T-cell (primary cell): ENCODE measurements at regions not wholly inside any gene's neighbourhood (a gene's known extent, or its start where the extent isn't known, plus 50 kb on each side); places are given as distances from the start of the nearest gene placed in this dataset.

Source experiments
- ATAC-seq, 4 experiments: fragments of 200-7000 bp in 3 of 4; fragments of 150-1000 bp in 1 of 4; cut with Tn5 transposase; replicated peaks in 1 of 4; 1 replicate in 3 of 4; 2 replicates in 1 of 4; pipeline ENCODE4 v1.10.0; 2021; ENCODE audit warnings: moderate library complexity in 3 of 4, mild to moderate bottlenecking in 2 of 4, moderate number of reproducible peaks in 1 of 4
- CTCF ChIA-PET, 2 donors: fragments of 300-600 bp; sonication (Branson Sonifier 250); formaldehyde crosslinking; loops; one replicate each; lab custom pipeline; 2022; ENCODE audit warnings: antibody characterized with exemption in 2 of 2; lab: Charles Lee
- POLR2A ChIA-PET, 2 donors: fragments of 300-600 bp; sonication (Branson Sonifier 250); formaldehyde crosslinking; loops; one replicate each; lab custom pipeline; 2022; ENCODE audit warnings: antibody characterized with exemption in 2 of 2; lab: Charles Lee
- DNase-seq, 35 experiments: peaks; one replicate each; pipeline versions ENCODE4 v3.0.0 to v3.0.0-alpha.2; 2013 to 2023
- H3K27ac ChIP-seq: one replicate; pipeline ENCODE4 v1.5.1; 2013; ENCODE audit warnings: low read length
- H3K27me3 ChIP-seq, 2 experiments: replicated peaks in 1 of 2; 1 replicate in 1 of 2; 2 replicates in 1 of 2; pipeline versions ENCODE4 v1.6.1 to v1.7.0; 2013; ENCODE audit warnings: low read length in 1 of 2, mixed read lengths in 1 of 2; ENCODE audit not compliant: control insufficient read depth in 2 of 2, insufficient read depth in 2 of 2; ENCODE audit errors: extremely low read depth in 1 of 2
- H3K36me3 ChIP-seq, 2 donors: 1 replicate in 1 of 2; 2 replicates in 1 of 2; pipeline versions ENCODE4 v1.6.1 to v1.7.0; 2013; ENCODE audit warnings: low read length in 1 of 2; ENCODE audit not compliant: control insufficient read depth in 2 of 2, insufficient read depth in 1 of 2; ENCODE audit errors: extremely low read depth in 1 of 2
- H3K4me1 ChIP-seq, 2 experiments: 1 replicate in 1 of 2; 2 replicates in 1 of 2; pipeline versions ENCODE4 v1.6.1 to v1.7.0; 2013; ENCODE audit warnings: low read length in 2 of 2, mixed read lengths in 1 of 2; ENCODE audit not compliant: insufficient read depth in 2 of 2, control insufficient read depth in 1 of 2; ENCODE audit errors: extremely low read depth in 1 of 2
- H3K4me3 ChIP-seq, 2 donors: 1 replicate in 1 of 2; 2 replicates in 1 of 2; pipeline versions ENCODE4 v1.5.1 to v1.7.0; 2013; ENCODE audit warnings: mild to moderate bottlenecking in 2 of 2, low read length in 1 of 2, moderate library complexity in 1 of 2; ENCODE audit not compliant: control insufficient read depth in 1 of 2; ENCODE audit errors: extremely low read depth in 1 of 2
- H3K9me3 ChIP-seq: 2 replicates; pipeline ENCODE4 v1.7.0; 2013
- H3K27ac Mint-ChIP-seq, 2 donors: one replicate each; pipeline ENCODE4 v1.8.0; 2020 to 2021; ENCODE audit warnings: mild to moderate bottlenecking in 2 of 2, mixed read lengths in 2 of 2
- H3K27me3 Mint-ChIP-seq, 2 donors: one replicate each; pipeline ENCODE4 v1.8.0; 2021 to 2022; ENCODE audit warnings: mixed read lengths in 2 of 2
- H3K36me3 Mint-ChIP-seq: one replicate; pipeline ENCODE4 v1.8.0; 2021; ENCODE audit warnings: mixed read lengths
- H3K4me1 Mint-ChIP-seq, 3 donors: one replicate each; pipeline ENCODE4 v1.8.0; 2020 to 2022; ENCODE audit warnings: mixed read lengths in 3 of 3, mild to moderate bottlenecking in 1 of 3
- H3K4me3 Mint-ChIP-seq, 3 donors: one replicate each; pipeline ENCODE4 v1.8.0; 2020 to 2022; ENCODE audit warnings: mild to moderate bottlenecking in 3 of 3, mixed read lengths in 3 of 3, moderate library complexity in 3 of 3
- H3K9me3 Mint-ChIP-seq, 3 donors: one replicate each; pipeline ENCODE4 v1.8.0; 2020 to 2022; ENCODE audit warnings: mixed read lengths in 3 of 3
- WGBS: methylation state at CpG from one replicate; pipeline ENCODE4 v1.1.5; 2013; ENCODE audit warnings: missing lambda C conversion rate; ENCODE audit not compliant: insufficient coverage; 5-methylcytosine and 5-hydroxymethylcytosine counted together

DNA sequence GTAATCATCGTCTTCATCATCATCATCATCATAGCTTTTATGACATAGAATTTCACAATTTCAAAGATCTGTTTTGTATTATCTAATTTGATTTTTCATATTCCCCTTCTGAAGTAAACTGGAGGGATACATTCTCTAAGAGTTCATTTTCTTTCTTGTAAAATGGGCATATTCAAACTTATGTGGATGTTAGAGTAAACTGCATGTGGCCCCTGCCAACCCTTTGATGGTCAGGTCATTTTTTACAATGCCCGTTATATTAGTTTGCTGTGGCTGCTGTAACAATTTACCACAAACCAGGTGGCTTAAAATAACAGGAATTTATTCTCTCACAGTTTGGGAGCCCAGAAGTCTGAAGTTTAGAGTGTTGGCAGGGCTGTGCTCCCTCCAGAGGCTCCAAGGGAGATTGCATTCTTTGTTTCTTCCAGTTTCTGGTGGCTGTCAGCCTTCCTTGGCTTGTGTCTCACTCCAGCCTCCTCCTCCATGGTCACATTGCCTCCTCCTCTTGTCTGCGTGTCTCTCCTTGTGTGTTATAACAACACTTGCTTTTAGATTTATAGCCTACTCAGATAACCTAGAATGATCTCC lies 127.5 kb upstream of the MMADHC start:
- no peaks in the 10 kb centered on the region for H3K9me3 ChIP-seq
- H3K4me1 Mint-ChIP-seq, result no peaks in the 10 kb centered on the region
- DNase-seq (no peak), ATAC-seq (no peak)
- 29% methylated on average over 1 of the region's 3 CpGs for WGBS
- POLR2A ChIA-PET, result no interaction called here
- no peaks in the 10 kb centered on the region for H3K36me3 ChIP-seq
- no peak overlapping the region for H3K4me3 ChIP-seq
- H3K4me3 Mint-ChIP-seq, result no peak overlapping the region
- H3K27ac Mint-ChIP-seq, result no peak overlapping the region
- no peaks in the 10 kb centered on the region for H3K4me1 ChIP-seq
- H3K27ac ChIP-seq, result no peak overlapping the region
- CTCF ChIA-PET, result no interaction called here
- H3K9me3 Mint-ChIP-seq, result no peaks in the 10 kb centered on the region
- no peaks in the 10 kb centered on the region for H3K27me3 ChIP-seq
- peaks cover 4 to 10% of the 10 kb centered on the region in 2 donors for H3K27me3 Mint-ChIP-seq
- no peaks in the 10 kb centered on the region for H3K36me3 Mint-ChIP-seq

DNA sequence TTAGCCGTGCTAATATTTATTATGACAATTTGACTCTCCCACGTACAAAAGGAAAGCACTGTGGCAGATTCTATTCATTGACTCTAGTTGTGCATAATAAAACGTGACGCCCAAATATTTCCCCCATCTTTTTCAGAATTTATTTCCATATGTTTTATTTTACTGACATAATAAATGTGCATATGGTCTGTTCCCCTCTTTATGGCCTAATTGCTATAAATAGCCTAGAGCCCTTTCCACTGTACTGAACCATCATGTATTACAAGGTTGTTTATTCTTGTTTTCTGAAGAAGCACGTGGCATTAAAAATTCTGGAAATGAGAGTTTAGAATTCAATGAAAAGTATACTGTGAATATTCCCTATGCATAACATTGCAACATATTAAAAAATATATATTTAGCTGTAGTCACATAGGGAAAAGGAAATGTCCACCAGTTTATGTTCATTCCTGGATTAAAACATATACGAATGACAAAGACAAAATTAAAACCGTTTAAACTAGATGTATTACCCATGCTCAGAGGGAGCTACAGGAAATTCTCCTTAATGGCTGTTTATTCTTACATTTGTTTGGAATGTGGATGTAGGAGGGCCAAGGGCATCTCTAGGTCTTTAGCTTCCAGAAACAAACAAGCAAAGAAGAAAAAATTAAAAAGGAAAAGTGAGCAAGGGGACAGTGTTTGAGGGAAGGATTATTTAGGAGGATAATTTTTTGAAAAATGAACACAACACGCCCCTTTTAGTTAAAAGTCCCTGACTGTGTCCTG lies 122.1 kb upstream of the MMADHC start:
- Mint-ChIP-seq H3K4me3 (no peak overlapping the region), H3K27ac (no peak overlapping the region), H3K4me1 (no peaks in the 10 kb centered on the region), H3K36me3 (no peaks in the 10 kb centered on the region), H3K9me3 (no peaks in the 10 kb centered on the region), H3K27me3 (peaks cover 2 to 10% of the 10 kb centered on the region in 2 donors)
- WGBS, result 90% methylated on average over 2 of the region's 8 CpGs
- DNase-seq (no peak), ATAC-seq (no peak)
- Histone ChIP-seq H3K4me1 (no peaks in the 10 kb centered on the region), H3K27ac (no peak overlapping the region), H3K27me3 (no peaks in the 10 kb centered on the region), H3K36me3 (no peaks in the 10 kb centered on the region), H3K4me3 (no peak overlapping the region), H3K9me3 (no peaks in the 10 kb centered on the region)
- CTCF ChIA-PET, result no interaction called here
- POLR2A ChIA-PET, result no interaction called here

DNA sequence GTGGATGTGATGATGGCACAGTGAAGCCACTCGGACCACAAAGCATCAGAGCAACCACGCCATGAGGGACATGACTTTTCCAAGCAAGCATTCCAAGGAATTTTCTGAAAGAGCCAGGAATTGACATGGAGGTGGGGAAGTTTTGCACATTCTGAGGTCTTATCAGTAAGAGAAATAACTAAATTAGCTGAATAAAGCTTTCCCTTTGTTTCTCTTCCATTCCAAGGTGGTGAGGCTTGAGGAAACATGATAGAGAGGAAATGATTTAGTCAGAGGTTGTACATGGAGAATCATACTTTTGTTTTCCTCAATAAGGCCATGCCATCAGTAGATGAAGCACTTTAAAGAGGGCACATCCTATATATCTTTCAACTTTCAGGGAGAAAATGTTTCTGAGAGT lies 115.7 kb upstream of the MMADHC start:
- H3K27ac ChIP-seq, result no peak overlapping the region
- ATAC-seq, result no peak
- CTCF ChIA-PET, result no interaction called here
- Mint-ChIP-seq H3K4me3 (no peak overlapping the region), H3K9me3 (no peaks in the 10 kb centered on the region), H3K36me3 (no peaks in the 10 kb centered on the region), H3K27me3 (no peaks in the 10 kb centered on the region), H3K4me1 (no peaks in the 10 kb centered on the region), H3K27ac (no peak overlapping the region)
- H3K9me3 ChIP-seq, result no peaks in the 10 kb centered on the region
- no peaks in the 10 kb centered on the region for H3K27me3 ChIP-seq
- no peaks in the 10 kb centered on the region for H3K36me3 ChIP-seq
- no peak for DNase-seq
- no CpG with 5 or more reads among the region's 2 CpGs for WGBS
- no peaks in the 10 kb centered on the region for H3K4me1 ChIP-seq
- no peak overlapping the region for H3K4me3 ChIP-seq
- POLR2A ChIA-PET, result no interaction called here

DNA sequence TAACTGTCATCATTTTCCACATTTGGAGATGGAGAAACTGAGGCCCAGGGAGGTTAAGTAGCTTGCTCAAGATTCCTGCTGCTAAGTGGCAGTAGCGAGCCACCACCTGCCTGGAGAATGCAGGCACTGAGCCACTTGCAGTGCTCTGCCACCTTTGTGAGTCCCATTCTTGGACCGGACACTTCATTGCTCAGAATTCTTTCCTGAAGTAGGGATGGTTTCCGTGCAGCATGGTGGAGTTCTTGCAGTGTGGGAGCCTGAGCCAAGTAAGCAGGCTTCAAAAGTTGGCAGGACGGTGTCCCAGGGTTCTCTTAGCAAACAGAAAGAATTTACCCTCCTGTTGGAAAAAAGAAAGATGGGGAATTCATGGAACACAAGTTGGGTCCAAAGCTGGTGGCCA lies 115.0 kb upstream of the MMADHC start:
- Histone ChIP-seq H3K4me3 (no peak overlapping the region), H3K9me3 (no peaks in the 10 kb centered on the region), H3K27me3 (no peaks in the 10 kb centered on the region), H3K4me1 (no peaks in the 10 kb centered on the region), H3K36me3 (no peaks in the 10 kb centered on the region), H3K27ac (no peak overlapping the region)
- WGBS, result 72% methylated on average over 4 of the region's 4 CpGs
- H3K4me1 Mint-ChIP-seq, result no peaks in the 10 kb centered on the region
- POLR2A ChIA-PET, result no interaction called here
- no peak overlapping the region for H3K4me3 Mint-ChIP-seq
- no peaks in the 10 kb centered on the region for H3K9me3 Mint-ChIP-seq
- CTCF ChIA-PET, result interaction anchor here in 1 of 2 donors (0.6 kb wide), 1 partner anchor 466 kb away, joined by 3 read pairs; no protein-coding TSS in a partner anchor
- ATAC-seq (no peak), DNase-seq (no peak)
- H3K27ac Mint-ChIP-seq, result no peak overlapping the region
- H3K27me3 Mint-ChIP-seq, result no peaks in the 10 kb centered on the region
- H3K36me3 Mint-ChIP-seq, result no peaks in the 10 kb centered on the region

DNA sequence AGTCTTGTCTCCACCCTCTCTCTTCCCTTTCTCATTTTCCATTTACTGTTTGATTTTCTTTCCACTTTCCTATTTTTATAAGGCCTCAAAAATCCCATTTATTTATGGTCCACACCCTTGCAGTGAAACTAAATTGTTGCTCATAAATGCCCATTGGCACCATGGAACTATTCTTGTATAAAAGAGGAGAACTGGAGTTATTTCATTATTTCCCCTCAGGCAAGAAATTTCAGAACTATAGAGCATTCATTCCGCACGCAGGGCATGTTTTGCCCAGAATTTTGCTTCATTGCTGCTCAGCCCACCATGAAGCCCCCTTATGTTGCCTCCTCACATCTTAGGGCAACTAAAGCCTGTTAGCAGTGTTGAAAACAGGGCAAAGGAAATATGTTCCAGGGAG lies 113.7 kb upstream of the MMADHC start:
- Mint-ChIP-seq H3K9me3 (no peaks in the 10 kb centered on the region), H3K27ac (no peak overlapping the region), H3K27me3 (no peaks in the 10 kb centered on the region), H3K36me3 (no peaks in the 10 kb centered on the region), H3K4me3 (no peak overlapping the region), H3K4me1 (no peaks in the 10 kb centered on the region)
- no peaks in the 10 kb centered on the region for H3K9me3 ChIP-seq
- no peak overlapping the region for H3K27ac ChIP-seq
- no CpG with 5 or more reads among the region's 2 CpGs for WGBS
- ChIA-PET POLR2A (no interaction called here), CTCF (no interaction called here)
- no peaks in the 10 kb centered on the region for H3K27me3 ChIP-seq
- no peak for ATAC-seq
- H3K4me1 ChIP-seq, result no peaks in the 10 kb centered on the region
- H3K36me3 ChIP-seq, result no peaks in the 10 kb centered on the region
- no peak for DNase-seq
- no peak overlapping the region for H3K4me3 ChIP-seq

DNA sequence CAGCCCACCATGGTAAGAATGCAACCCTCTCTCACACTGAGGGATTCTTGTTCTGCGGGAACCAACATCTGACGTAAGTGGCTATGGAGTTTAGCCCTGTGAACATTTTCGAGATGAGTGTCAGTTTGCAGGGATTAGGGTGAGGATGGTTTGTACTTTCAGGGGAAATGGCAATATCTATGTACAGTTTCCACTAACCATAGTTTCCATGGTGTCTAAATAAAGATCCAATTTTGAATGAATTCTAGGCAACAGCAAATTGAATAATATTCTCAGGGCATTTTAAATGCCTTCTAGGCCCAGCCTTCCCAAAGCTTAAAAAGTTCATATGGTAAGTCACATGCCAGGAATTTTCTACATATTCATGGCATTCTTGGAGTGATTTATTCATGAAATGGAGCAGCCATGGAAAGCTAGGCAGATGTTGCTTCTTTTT lies 105.4 kb upstream of the MMADHC start:
- Histone ChIP-seq H3K36me3 (no peaks in the 10 kb centered on the region), H3K4me3 (no peak overlapping the region), H3K4me1 (no peaks in the 10 kb centered on the region), H3K9me3 (no peaks in the 10 kb centered on the region), H3K27me3 (no peaks in the 10 kb centered on the region), H3K27ac (no peak overlapping the region)
- DNase-seq (no peak), ATAC-seq (no peak)
- H3K9me3 Mint-ChIP-seq, result no peaks in the 10 kb centered on the region
- ChIA-PET CTCF (no interaction called here), POLR2A (no interaction called here)
- H3K36me3 Mint-ChIP-seq, result no peaks in the 10 kb centered on the region
- no peak overlapping the region for H3K27ac Mint-ChIP-seq
- no peak overlapping the region for H3K4me3 Mint-ChIP-seq
- WGBS, result no CpG with 5 or more reads among the region's 3 CpGs
- H3K4me1 Mint-ChIP-seq, result no peaks in the 10 kb centered on the region
- H3K27me3 Mint-ChIP-seq, result peaks cover 1 to 4% of the 10 kb centered on the region in 2 donors
